Activated CD8-positive, alpha-beta memory T cell treated with anti-CD3 and anti-CD28 coated beads for 48 hours (primary cell): ENCODE measurements at regions not wholly inside any gene's neighbourhood (a gene's known extent, or its start where the extent isn't known, plus 50 kb on each side); places are given as distances from the start of the nearest gene placed in this dataset.
"Not testable (repeated sequence)": the region's sequence is repeated elsewhere in the genome, so short reads cannot be mapped to it uniquely, and the experiment has no call there.

ENCODE experiments used
- DNase-seq, 3 experiments: peaks; one replicate each; pipeline ENCODE4 v3.0.0-alpha.2; 2020; ENCODE audit warnings: low read depth in 2 of 3, low spot score in 2 of 3

DNA sequence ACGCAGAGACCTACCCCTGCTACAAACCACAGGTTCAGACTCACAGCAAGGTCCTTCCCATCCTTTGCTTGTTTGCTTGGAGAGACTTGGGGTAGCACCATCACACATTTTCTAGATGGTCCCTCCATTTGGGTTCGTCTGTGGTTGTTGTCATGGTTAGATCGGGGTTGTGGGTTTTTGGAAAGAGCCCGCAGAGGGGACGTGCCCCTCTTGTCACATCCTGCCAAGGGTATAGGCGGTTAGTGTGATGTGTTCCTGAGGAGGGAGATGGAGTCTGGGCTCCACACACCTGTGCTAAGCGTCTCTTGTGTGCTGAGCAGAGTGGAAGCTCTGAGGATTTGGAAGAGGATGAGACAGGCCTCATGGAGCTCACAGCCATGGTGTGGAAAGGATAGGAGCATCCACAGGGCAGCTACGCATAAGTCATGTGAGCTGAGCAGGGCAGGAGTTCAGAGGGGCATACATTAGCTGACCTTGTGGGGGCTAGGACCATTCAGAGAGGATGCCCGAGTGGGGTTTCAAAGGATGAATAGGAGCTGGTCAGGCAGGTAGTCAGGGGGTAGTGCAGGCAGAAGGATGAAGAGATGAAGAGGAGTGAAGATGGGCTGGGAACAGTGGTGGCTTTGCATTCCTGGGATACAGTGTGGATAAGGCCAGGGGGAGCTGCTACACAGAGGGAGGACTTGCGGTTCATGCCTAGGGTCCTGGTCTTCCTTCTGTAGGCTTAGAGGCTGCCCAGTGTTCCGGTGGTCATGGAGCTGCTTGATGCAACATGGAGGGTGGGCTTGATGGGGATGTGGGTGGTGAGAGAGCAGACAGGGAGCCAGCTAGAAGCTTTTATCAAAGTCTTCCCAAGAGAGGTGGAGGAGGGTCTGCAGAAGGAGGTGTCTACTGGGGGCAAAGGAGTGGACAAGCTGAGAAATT lies 62.9 kb downstream of the ACKR3 start:
- no peak for DNase-seq

DNA sequence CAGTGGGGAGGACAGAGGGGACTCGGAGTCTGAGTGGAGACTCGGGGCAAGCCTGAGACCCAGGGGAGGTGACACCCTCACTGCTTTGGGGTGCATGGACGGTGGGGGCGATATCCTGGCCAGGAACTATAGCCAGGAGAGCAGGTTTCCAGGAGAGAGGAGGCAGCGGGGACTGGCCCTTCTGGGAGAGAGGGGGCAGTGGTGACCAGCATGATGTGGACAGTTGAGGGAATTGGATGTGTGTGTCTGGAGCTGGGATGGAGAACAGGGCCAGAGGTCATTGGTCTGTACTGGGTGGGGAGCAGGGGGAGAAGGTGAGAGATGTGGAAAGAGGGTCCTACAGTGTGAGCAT lies 63.6 kb downstream of the ACKR3 start:
- DNase-seq: no peak

DNA sequence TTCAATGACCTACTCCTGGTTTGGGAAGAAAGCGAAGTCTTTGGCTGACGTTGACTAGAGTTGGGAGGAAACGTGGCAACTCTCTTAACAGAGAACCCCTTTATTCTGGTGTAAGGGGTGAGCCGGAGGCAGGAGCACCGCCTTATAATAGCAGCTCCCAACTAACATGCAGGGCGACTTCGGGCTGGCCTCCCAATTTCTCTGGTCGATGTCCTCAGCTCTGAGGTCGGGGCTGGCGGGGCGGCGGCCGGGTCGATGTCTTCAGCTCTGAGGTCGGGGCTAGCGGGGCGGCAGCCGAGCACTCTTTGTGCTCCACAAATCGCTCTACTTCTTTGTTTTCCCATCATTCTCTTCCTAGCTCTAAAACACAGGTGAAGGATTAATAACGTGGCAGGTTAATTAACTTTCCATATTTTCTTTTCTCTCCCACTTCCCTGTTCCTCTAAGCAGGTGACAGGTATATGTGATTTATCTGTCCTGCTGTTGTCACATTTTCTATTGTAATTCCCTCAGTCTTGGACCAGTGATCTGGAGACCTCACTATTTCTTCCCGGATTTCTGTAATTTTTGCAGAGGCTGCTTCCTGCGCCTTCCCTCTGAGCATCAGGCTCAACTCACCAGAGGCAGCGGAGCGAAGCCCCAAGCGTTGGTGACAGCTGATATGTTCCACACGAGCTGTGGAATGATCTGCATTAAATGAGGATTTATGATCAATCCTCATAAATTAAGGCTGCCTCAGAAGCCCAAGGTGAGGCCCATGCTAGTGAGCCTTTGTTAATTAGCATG lies 64.3 kb downstream of the ACKR3 start:
- no peak for DNase-seq

DNA sequence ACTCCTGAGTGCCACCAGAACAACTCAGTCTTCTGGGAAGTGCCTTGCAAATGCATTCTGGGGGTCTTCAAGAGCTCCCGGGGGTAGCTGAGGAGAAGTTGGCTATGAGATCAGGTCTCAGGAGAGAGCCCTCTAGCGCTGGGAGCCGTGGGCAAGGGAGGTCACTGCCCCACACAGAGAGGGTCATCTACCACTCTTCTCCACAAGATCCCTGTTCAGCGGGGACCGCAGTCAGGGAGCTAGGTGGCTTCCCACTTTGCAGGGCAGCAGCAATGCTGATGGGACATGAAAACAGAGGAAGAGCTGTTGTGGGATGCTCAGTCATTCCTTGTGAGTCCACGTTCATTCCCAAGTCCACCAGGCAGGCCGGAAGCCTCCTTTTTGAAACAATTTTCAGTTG lies 66.6 kb downstream of the ACKR3 start:
- DNase-seq: no peak

DNA sequence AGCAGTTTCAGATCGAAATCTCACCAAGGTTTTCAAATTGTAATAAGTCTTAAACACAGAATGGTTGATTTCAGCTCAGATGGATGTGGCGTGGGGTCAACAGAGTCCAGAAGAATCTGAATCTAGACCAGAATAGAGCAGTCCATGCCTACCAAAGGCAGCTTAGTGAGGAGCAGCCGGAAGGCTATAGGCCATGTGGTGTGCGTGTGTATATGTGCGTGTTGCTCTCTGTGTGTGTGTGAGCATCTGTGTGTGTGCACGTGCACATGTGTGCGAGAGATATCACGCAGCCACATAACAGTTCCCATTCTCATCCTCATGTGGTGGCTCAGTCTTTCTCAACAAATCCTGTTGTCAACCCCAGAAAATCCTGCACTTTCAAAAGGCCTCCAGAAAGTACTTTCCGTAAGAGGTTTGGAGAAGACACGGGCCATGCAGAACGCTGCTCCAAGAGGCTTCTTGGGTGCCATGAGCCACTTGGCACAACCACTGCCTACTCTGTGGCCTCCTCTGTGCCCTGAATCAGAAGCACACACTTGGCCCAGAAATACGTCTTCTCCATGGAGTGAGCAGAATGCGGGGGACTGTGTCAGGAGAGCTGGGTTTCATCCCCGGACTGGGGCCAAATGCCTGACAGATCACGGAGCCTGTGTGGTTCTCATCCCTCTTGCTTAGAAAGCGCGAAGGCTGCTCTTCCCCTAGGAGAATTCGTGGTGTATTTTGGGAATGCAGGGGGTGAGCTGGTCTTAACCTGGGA lies 67.3 kb downstream of the ACKR3 start:
- no peak for DNase-seq

DNA sequence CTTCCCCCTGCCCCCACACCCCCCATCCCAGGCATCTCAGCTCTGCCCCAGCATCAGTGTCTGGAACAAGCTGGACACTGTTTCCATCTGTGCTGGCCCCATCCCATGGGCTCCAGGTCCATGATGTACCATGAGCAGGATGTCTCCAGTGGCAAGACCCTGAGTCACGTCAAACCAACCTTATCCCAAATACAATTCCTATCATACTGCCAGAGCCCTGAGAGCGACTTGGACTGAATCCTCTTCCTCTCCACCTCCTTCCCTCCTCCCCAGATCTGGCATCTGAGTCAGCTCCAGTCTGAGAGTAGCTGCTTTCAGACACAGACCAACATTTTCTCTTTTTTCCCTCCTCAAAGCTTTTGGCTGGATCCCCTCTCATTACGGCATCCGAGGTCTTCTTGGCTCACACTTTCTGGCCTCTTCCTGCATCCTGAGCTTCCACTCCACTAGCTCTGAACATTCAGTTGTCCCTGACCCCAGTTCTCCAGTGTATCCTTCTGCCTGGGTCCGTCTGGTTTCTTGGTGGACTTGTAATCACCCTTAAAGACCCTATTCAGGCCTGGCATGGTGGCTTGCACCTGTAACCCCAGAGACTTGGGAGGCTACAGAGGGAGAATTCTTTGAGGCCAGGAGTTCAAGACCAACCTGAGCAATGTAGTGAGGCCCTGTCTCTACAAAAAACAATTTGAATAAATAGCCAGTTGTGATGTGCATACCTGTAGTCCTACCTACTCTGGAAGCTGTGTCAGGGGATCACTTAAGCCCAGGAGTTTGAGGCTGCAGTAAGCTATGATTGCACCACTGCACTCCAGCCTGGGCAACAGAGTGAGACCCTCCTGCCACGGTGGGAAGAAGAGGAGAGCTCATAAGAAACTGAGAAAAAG lies 68.3 kb downstream of the ACKR3 start:
- no peak for DNase-seq

DNA sequence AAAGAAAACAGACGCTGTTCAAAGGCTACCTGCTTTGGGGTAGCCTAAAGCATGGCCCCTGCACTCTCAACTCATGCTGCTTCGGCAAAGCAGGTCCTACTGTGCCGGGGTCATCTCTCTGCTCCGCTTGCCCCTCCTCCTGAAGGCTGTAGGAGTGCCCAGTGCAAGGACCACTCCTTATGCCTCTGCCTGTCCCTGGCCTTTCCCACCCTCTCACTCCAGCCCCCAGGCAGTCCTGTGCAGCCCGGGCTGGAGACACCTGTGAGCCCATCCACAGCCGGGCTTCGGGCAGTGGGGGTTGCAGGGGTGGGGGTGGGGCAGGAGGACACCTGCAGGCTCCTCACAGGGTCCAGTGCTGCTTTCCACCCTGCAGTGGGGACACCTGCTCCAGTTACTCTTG lies 69.1 kb downstream of the ACKR3 start:
- no peak for DNase-seq

DNA sequence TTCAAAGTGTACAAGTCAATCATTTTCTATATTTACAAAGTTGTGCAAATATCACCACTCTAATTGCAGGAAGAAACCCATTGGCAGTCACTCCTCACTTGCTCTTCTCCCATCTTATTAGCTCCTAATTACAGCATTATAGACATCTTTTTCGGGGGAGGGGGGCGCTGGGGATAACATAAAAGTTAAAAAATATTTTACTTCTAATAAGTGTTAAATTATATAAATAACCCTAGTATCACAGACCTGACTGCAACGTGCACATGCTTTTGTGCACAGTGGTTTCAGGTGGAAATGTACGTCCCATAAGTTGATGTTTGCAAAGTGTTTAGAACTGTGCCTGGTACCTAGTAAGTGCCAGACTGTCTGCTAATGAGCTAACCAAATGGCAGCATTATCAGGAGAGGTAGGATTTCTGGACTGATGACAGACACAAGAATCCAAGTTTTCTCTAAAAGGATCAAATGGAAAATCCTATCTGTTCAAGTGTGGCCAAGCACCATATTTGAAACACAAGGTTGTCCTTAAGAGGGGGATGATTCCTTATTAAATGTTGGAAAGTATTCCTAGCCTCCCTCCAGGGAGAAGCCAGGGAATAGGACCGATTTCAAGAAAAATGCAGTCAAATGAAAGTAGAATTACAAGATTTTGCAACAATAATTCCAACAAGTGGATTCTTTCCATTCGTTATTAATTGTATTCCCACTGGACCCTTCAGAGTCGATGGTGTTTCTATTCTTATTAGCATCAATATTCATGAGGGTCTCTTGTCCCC lies 70.0 kb downstream of the ACKR3 start:
- no peak for DNase-seq

DNA sequence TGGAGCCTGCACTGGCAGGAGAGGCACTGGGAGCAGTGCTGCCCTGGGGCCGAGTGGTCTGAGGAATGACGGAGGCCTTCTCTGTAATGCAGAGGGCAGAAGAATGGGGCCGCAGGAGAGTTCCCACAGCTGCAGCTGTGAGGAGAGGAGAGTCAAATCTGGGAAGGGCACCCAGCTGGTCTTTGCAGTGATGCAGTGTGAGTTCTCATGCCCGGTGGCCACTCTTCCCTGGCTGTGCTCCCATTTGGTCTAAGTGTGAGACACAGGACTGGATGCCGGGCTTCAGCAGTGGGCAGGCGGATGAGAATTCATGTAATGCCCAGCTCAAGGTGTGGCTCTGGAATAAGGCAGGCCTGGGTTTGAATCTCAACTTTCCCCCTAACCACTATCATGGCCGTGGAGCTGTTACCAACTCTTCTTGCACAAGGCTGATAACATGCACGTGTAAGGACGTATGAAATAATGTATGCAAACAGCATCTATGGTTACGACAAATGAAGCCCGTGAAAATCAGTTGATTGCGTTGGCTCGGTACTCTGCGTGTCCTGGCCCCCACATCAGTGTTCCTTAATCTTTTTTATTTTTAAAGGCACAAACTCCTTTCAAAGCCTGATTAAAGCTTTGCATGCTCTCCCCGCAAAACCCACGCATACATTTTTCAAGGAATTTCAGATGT lies 71.6 kb downstream of the ACKR3 start:
- DNase-seq: no peak

DNA sequence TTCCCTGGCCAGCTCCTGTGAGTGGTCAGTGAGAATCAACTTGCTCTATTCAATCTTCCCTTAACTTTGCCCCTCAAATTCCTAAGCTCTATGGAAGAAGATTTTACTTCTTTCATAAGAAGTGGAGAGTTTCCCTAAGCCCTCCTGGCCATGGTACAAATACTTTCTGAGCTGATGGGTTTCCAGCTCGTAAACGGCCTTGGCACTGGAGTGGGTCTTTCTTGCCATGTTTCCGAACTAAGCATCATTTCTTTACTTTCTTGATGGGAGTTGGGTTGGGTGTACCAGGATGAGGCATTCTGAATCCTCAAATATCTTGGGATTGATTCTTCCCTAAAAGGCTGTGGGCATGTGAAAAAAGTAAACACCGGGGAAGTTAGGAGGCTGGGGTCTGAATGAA lies 72.5 kb downstream of the ACKR3 start:
- no peak for DNase-seq

DNA sequence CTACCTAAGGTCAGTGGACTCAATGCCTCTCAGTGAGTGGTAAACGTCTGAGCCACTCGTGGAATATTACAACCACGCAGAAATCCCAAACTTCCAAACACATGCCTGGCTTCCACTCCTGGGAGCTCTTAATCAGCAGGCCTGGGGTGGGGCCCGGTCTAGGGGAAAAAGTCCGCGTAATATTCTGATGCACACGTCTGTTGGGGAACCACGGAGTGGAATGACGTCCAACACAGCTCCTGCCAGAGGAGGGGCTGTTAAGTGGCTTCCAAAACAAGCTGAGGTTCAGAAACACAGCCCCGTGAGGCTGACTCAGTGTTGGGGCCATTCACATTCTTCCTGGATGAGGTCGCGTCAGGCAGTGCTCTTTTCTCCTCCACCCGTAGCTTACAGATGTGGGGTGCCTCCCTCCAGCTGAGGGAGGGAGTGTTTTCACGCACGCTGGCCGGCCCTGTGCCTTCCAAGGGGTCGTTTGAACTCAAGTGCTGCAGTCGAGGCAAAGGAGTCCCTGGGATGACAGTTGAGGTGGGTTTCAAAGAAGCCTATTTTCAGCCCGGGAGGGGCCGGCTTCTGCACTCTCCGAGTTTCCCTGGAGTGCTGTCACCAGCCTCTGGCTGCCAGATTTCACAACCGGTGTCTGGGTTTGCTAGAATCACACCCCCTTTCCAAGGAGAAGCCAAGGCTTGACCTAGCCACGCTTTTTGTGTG lies 73.1 kb downstream of the ACKR3 start:
- DNase-seq: no peak

DNA sequence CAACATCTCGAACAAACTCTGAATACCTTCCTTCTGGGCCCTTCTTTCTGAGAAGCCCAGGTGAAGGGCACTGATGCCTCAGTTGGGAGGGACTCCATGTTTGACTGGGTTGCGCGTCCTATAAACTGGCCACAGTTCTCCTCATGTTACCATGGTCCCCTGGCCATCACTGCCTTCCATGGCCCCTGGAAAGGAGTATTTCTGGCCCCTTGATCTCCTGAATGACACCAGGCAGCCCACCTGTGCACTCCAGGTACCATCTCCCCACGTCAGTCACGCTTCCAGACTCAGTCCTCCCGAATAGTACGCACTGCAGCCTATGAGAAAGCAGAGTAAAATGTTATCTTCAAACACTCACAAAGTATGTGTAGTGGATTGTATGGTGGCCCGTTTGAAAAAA lies 73.9 kb downstream of the ACKR3 start:
- no peak for DNase-seq

DNA sequence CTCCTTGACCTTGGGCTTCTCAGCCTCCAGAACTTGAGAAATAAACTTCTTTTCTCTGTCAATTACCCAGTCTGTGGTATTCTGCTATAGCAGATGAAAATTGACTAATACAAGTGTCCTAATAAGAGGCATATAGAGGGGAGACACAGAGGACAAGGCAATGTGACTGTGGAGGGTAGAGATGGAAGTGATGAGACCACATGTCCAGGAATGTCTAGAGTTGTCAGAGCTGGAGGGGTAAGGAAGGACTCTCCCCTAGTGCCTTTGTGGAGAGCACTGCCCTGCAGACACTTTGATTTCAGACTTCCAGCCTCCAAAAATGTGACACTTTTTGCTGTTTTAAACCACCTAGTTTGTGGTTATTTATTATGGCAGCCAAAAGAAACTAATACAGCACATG lies 74.4 kb downstream of the ACKR3 start:
- DNase-seq: no peak

DNA sequence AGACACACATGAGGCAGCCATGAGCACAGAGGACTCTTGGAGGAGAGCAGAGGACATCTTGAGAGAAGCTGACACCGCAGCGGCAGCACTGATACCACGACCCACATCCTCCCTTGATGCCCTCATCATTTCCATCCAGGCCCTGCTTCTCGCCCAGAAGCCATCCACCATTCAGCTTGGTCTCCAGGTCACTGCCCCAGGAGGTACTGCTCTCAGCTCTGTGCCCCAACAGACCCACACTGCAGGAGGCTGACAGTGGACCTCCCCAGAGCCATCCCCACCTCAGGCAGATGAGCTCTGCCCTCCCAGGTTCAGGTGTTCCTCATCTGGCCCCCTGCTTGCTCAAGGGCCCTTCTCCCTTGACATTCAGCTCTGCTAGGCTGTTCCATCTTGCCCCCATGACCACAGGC lies 74.9 kb downstream of the ACKR3 start:
- no peak for DNase-seq

DNA sequence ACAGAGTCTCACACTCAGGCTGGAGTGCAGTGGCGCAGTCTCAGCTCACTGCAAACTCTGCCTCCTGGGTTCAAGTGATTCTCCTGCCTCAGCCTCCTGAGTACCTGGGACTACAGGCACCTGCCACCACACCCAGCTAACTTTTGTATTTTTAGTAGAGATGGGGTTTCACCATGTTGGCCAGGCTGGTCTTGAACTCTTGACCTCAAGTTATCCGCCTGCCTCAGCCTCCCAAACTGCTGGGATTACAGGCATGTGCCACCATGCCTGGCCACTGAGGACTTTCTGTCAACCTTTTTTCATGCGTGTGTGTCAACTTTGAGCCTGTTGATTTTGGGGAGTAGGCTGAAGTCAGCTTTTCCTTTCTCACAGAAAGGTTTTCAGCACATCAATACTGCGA lies 75.5 kb downstream of the ACKR3 start:
- DNase-seq: not testable (repeated sequence)

DNA sequence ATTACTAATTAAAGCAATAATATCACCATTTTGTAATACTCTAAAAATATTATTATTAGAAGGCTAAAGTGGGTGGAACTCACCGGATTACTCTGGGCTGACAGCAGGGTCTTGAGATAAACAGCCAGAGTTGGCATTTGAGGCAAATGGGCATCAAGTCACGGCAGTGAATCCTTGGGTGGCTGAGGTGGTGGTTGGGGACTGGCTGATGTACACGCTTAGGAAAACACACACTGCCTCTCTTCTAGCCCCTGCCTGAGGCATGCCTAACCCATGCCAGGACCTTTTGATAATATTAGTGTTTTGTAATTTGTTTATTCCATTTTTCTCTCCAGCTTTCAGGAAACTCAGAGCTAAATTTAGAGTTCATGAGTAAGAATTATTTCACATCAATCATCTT lies 76.8 kb downstream of the ACKR3 start:
- no peak for DNase-seq

DNA sequence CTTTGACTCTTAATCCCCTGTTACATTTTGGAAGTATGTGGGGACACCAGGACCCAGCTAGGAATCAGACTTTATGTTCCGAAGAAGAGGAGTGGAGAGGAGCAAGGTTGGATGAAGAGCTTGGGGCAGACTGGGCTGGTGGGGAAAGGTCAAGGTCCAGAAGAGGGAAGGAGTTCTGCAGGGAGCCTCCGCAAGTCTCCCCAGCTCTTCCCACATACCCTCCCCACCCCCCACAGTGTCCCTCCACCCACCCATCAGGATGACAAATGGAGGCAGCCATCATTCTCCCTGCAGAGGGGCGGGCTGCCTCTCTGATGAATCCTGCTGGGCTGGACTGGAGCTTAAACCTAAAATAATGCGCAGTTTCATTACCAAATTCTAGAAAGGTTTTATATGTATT lies 77.2 kb downstream of the ACKR3 start:
- no peak for DNase-seq

DNA sequence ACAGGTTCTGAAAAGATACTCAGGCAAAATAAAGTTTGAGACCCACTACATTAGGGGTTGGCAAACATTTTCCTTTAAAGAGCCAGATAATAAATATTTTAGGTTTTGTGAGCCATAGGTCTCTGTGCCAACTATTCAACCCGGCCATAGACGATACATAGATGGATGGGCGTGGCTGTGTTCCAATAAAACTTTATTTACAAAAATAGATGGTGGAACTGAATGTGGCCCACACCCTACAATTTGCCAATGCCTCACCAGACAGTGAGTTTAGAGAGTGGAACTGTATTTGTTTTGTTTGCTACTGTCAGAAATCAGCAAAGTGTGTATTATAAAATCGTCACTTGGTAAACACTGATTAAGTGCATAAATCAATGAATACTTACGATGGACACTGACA lies 78.0 kb downstream of the ACKR3 start:
- no peak for DNase-seq

DNA sequence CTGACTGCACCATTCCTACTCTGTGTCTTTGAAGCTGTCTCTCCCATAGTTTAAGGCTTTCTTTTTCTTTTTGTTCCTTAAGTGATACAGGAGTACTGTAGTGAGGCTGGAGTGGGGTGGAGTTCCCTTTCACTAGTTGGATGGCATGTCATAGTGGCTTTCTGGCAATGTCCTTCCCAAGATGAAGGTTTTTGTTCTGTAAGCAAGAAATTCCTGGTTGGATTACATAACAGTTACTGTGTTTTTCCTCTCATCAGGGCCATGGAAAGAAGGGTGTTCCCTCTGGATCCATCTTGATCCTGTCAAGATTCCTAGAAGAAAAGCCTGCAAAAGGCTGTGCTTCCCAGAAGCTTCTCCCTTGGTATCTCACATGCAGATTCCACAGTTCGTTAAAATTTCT lies 84.2 kb downstream of the ACKR3 start:
- no peak for DNase-seq
